ENCODE measurements at regions not wholly inside any gene's neighbourhood (a gene's known extent, or its start where the extent isn't known, plus 50 kb on each side); places are given as distances from the start of the nearest gene placed in this dataset.

GRCh38 chr6:1099264-1099663, 212.6 kb upstream of the FOXQ1 start:
- TF ChIP-seq POLR2A (IDR thresholded peaks at IDR 0.05; ENCODE audit: low read length) (no peak), GATA1 (IDR thresholded peaks at IDR 0.05; ENCODE audit: low read depth, low read length) (no peak)
